SU-DHL-6 (cell line): ENCODE measurements at regions not wholly inside any gene's neighbourhood (a gene's known extent, or its start where the extent isn't known, plus 50 kb on each side); places are given as distances from the start of the nearest gene placed in this dataset.

ENCODE experiments used
- CTCF ChIP-seq: fragments of 200-600 bp; sonication (generic); IDR thresholded peaks from one replicate; pipeline ENCODE4 v1.5.1; 2017; ENCODE audit warnings: antibody characterized with exemption, mild to moderate bottlenecking, low read length, moderate library complexity; ENCODE audit not compliant: insufficient read depth, poor library complexity, severe bottlenecking
- EZH2phosphoT487 ChIP-seq: fragments of 200-600 bp; sonication (generic), shearing (Covaris generic); conservative IDR thresholded peaks from 2 replicates; pipeline ENCODE4 v1.6.1; 2018; ENCODE audit warnings: mild to moderate bottlenecking, antibody characterized with exemption, low read length, moderate library complexity, mixed read lengths

GRCh38 chr1:192747943-192748342 lies 60.9 kb upstream of the RGS2 start:
- TF ChIP-seq CTCF = no peak
- no peak for TF ChIP-seq EZH2phosphoT487
